ENCODE measurements at regions not wholly inside any gene's neighbourhood (a gene's known extent, or its start where the extent isn't known, plus 50 kb on each side); places are given as distances from the start of the nearest gene placed in this dataset.

DNA sequence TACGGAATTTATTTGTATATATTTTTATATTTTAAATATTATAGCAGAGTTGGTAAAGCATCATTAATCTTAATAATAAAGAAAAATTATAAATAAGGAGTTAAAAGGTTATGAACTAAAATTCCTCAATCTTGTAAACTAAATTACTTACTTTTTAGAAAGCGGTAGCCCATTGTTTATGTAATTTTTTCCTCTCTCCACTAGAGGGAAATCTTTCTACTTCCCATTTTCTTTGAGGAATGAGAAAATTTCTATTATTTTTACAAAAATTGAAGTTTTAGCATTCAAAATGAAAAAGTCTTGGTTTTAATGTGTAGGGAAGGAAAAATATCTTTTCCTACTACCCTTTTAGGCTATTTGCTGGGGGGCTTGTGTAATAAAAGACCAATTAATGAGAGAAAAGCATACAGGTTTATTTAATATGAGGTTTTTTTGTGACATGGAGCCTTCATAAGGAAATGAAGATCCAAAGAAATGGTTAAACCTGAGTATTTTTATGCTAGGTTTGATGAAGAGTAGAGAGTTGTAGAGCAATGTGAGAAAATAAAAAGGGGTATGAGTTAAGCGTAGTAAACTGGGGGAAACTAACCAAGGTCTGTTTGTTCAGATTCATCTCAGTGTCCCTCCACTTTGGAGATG is 68.7 kb upstream of the ADAD1 start:
- DNase-seq, result peak in 1 of 2 donors; percentile 29

DNA sequence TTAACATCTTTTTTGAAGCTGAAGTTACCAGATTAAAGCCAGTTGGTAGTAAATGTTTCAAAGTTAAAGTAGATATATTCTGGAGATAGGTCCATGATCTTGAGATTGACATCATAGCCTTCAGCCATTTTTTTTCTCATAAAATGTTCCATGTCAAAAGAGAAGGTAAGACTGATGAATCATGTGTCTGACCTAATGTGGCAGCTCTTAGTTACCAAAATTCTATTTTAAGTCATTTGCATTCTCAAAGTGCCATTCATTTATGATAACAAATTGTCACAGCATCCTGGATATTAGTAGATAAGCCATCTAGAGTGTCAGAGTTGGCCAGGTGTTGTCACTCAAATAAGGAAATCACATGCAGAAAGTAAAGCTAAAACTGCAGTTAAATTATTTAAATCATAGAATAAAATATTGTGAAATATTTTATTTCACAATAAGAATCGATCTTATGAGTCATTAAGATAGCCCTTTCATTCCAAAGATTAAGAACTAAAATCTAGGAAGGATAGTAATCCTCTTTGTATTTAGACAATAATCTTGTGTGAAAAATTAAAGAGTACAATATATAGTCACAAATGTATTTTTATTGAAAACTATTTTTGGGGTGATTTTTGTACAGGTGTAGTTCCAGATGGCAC is 65.7 kb upstream of the ADAD1 start:
- DNase-seq, result no peak

DNA sequence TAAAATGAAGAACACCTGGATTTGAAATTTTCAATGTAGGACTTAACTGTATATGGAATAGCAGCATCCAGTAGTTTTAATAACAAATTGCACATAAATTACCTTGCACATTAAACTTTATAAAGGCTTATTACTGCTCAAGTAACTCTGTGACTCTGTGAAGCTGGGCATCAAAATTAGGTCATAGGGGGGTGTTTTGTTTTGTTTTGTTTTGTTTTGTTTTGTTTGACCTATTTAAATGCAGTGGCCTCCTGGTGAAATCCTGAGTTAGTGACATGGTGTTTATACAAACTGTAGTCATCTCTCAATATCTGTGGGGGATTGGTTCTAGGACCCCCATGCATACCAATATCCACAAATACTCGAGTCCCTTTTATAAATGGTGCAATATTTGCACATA is 51.9 kb upstream of the ADAD1 start:
- no peak for DNase-seq

DNA sequence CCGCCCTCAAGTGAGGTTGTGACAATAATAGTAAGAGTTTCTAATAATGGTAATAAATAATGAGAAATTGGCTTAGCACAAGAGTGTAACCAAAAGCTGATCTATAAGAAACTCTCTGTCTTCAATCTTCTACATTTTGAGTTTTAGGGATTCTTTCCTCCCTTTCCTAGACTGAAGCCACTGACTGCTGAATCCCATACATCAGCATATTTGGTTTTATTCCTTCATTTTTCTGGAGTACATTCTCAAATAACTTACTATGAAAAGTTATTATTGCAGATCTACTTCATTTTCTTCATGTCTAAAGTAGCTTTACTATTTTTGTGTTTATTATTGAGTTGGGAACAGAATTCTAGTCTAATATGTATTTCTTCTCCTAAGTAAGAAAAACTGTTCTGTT is 49.9 kb upstream of the ADAD1 start:
- no peak for DNase-seq
